ENCODE measurements at regions not wholly inside any gene's neighbourhood (a gene's known extent, or its start where the extent isn't known, plus 50 kb on each side); places are given as distances from the start of the nearest gene placed in this dataset.
"Not testable (repeated sequence)": the region's sequence is repeated elsewhere in the genome, so short reads cannot be mapped to it uniquely, and the experiment has no call there.

DNA sequence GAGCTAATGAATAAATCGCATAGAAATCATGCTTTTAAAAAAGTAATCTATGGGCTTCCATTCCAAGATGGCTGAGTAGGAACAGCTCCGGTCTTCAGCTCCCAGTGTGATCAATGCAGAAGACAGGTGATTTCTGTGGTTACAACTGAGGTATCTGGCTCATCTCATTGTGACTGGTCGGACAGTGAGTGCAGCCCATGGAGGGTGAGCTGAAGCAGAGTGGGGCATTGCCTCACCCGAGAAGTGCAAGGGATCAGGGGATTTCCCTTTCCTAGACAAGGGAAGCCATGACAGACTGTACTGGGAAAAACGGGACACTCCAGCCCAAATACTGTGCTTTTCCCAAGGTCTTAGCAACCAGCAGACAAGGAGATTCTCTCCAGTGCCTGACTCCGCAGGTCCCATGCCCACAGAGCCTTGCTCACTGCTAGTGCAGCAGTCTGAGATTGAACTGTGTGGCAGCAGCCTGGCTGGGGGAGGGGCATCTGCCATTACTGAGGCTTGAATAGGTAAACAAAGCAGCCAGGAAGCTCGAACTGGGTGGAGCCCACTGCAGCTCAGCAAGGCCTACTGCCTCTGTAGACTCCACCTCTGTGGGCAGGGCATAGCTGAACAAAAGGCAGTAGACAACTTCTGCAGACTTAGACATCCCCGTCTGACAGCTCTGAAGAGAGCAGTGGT is 61.5 kb upstream of the PLAAT1 start:
- DNase-seq (ENCODE audit: low spot score); intact Hi-C loops (cut with DNase I): not testable (repeated sequence)

DNA sequence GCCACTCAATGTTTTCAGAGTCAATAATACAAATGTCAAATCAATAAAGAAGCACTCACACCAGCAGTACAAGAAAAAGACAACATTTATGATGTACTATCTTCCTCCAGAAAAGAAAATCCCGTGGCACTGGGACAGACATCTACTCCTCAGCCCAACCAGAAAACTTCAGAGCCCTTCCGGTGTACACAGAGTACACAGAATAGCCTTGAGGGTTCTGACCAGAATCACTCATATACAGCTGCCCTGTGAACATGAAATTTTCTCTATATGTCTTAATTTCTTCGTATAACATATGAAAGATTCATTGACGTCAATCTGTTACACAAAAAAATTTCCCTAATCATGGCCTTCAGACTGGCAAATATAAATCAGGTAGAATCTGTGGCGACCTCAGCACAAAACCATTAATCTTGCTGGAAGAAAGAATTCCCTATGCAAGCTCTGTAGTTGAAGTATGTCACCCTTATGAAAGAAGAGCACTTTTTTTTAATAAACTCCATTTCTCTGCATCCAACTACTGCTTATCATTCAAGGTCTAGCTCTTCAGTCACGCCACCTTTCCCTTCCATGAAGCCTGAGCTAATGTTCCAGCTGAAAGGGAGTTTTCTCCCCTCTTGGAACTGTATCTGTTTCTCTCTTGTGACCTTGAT is 53.8 kb upstream of the PLAAT1 start:
- intact Hi-C loops (cut with DNase I) = no loop called here
- no peak for DNase-seq (ENCODE audit: low spot score)

DNA sequence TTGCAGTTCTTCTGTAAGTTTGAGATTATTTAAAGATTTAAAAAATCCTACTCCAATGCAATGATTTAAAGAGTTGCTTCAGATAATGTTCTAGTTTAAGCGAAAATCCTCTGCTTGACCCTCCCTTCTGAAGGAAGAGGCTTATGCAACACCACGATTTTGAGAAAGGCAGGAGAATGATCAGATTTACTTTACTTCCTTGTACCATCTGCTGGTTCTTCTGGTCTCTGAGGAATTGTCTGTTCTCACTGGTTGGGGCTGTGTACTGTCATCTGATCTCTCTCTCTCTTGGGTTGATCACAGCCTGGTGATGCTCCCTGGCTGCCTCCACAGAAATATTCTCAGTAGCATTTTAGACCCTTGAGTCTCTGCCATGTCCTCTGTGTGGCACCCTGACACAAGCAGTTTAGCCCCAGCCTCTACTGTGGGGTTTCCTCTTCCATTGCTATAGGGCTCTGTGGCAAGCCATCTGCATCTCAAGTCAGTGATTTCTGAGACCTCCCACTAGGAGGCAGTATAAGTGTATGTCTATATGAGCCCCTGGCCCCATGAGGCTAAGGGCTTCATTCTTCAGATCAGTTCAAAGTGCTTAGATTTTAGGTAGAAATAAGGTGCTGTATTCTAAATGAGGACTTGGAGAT is 50.8 kb upstream of the PLAAT1 start:
- DNase-seq (ENCODE audit: low spot score) = no peak
- intact Hi-C loops (cut with DNase I) = loop anchor here (10.0 kb wide), 2 partner anchors 265 to 375 kb away; no protein-coding TSS in a partner anchor
